ENCODE measurements at regions not wholly inside any gene's neighbourhood (a gene's known extent, or its start where the extent isn't known, plus 50 kb on each side); places are given as distances from the start of the nearest gene placed in this dataset.

GRCh38 chr13:91158017-91158395 is 189.5 kb upstream of the MIR17HG start:
- TF ChIP-seq POLR2AphosphoS5 (IDR thresholded peaks at IDR 0.05; ENCODE audit: low read depth) (no peak), CTCF (IDR thresholded peaks at IDR 0.05; ENCODE audit: insufficient read depth, low read length) (no peak), SPI1 (IDR thresholded peaks at IDR 0.05; ENCODE audit: borderline replicate concordance, low read depth) (no peak)
